ENCODE measurements at regions not wholly inside any gene's neighbourhood (a gene's known extent, or its start where the extent isn't known, plus 50 kb on each side); places are given as distances from the start of the nearest gene placed in this dataset.

DNA sequence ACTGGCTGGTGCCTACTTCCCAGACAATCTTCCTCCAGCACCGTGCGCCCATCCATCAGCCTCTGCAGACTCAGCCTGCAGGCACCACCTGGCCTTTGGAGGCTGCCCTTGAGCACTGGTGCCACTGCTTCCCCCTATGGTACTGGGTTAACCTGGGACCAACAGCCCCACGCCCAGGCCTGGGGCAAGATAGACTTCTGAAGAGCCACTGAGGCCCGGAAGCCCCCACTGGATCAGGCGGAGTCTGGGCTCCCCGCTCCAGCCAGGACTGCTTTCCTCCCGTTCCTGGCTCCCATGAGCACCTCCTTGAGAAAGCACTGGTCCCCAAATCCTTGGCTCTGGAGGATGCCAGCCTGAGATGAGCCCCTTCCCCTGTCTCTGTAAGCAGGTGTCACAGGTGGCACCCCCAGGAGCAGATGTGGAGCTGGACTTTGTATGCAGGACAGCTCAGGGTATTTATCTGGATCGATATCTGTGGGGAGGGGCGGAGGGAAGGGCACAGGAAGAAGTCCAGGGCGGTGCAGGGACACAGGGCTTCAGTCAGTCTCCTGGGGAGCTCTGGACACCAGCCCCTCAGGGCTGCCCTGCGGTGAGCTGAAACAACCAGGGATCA lies 206.5 kb upstream of the PPP2R2D start:
- no peaks in the 10 kb centered on the region for H3K4me1 ChIP-seq
- POLR2A ChIA-PET = no interaction called here
- ATAC-seq (no peak), DNase-seq (ENCODE audit: low read depth in 1 of 2, low spot score in 1 of 2) (no peak), FAIRE-seq (no peak)
- H3K9me3 ChIP-seq = no peaks in the 10 kb centered on the region
- no peak overlapping the region for H3K27ac ChIP-seq
- 30% methylated on average over 3 of the region's 11 CpGs for WGBS (ENCODE audit: missing lambda C conversion rate)
- TF ChIP-seq RNF2 (IDR thresholded peaks at IDR 0.05; ENCODE audit: borderline replicate concordance, low read depth) (no peak), POLR2A (IDR thresholded peaks at IDR 0.05; ENCODE audit: low read length) (no peak), MAFK (IDR thresholded peaks at IDR 0.05; ENCODE audit: partially characterized antibody) (no peak), JUNB (IDR thresholded peaks at IDR 0.05) (no peak), CEBPB (IDR thresholded peaks at IDR 0.05) (no peak), HEYL (CRISPR knock-in tag; IDR thresholded peaks at IDR 0.05) (no peak), CHD4 (IDR thresholded peaks at IDR 0.05; ENCODE audit: borderline replicate concordance) (no peak), BHLHE40 (IDR thresholded peaks at IDR 0.05; ENCODE audit: low read depth, low read length) (no peak), POLR2AphosphoS2 (conservative IDR thresholded peaks at IDR 0.05; ENCODE audit: low read length) (no peak), NR3C1 (IDR thresholded peaks at IDR 0.05) (no peak), ZC3H11A (IDR thresholded peaks at IDR 0.05) (no peak), NFE2L2 (conservative IDR thresholded peaks at IDR 0.05; ENCODE audit: low read length) (no peak)
- CTCF ChIA-PET = interaction anchor here (1.3 kb wide), 1 partner anchor 1503 kb away, joined by 3 read pairs; no protein-coding TSS in a partner anchor
- H3K4me3 ChIP-seq = no peak overlapping the region
- no peak overlapping the region for H3K4me2 ChIP-seq

DNA sequence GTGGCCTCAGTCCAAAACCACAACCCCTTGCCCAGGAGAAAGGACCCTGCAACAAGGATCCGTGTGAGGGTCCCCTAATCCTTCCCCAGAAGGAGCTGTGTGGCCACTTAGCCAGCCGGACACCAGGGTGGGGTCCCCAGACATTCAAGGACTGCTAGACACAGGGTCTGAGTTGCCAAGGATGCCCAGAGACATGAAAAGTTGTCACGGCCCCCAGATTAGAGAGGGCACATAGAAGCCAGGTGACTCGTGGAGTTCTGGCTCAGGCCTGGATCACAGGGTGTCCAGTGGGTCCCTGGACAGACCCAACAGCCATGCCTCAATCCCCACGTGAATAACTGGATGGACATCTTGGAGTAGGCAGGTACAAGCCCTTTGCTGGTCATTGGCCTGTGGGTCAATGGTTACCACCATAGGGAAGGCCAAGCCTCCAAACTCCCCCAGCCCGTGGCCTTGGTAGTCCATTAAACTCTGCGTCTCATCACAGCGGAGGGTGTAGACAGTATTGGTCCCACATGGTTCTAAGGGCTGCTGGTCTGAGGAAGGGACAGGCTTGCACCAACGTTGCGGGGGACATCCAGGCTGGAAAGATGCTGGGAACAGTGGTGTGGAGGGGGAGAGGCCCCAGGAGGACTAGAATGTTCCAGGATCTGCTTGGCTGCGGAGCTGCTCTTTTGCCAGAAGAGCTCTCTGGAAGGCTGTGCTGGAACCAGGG lies 205.9 kb upstream of the PPP2R2D start:
- POLR2A ChIA-PET = no interaction called here
- peak; percentile 20 to 40; a peak in 3 of 6 replicates for ATAC-seq
- CTCF ChIA-PET = interaction anchor here (1.3 kb wide), 1 partner anchor 1504 kb away, joined by 3 read pairs; no protein-coding TSS in a partner anchor
- no peak for FAIRE-seq
- TF ChIP-seq, protein P1, sequence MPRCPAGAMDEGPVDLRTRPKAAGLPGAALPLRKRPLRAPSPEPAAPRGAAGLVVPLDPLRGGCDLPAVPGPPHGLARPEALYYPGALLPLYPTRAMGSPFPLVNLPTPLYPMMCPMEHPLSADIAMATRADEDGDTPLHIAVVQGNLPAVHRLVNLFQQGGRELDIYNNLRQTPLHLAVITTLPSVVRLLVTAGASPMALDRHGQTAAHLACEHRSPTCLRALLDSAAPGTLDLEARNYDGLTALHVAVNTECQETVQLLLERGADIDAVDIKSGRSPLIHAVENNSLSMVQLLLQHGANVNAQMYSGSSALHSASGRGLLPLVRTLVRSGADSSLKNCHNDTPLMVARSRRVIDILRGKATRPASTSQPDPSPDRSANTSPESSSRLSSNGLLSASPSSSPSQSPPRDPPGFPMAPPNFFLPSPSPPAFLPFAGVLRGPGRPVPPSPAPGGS (IDR thresholded peaks at IDR 0.05) = no peak
- TF ChIP-seq NR3C1 (IDR thresholded peaks at IDR 0.05) = no peak
- TF ChIP-seq MAZ (IDR thresholded peaks at IDR 0.05; ENCODE audit: borderline replicate concordance, low read depth, low read length) = no peak
- no peak for TF ChIP-seq POLR2AphosphoS2 (conservative IDR thresholded peaks at IDR 0.05; ENCODE audit: low read length)
- TF ChIP-seq RCOR1 (IDR thresholded peaks at IDR 0.05; ENCODE audit: low read depth, low read length) = no peak
- Histone ChIP-seq H3K4me1 (no peaks in the 10 kb centered on the region), H3K27ac (no peak overlapping the region), H3K4me3 (no peak overlapping the region), H3K9me3 (no peaks in the 10 kb centered on the region), H3K4me2 (no peak overlapping the region)
- 22% methylated on average over 9 of the region's 11 CpGs for WGBS (ENCODE audit: missing lambda C conversion rate)
- DNase-seq (ENCODE audit: low read depth in 1 of 2, low spot score in 1 of 2) = no peak

DNA sequence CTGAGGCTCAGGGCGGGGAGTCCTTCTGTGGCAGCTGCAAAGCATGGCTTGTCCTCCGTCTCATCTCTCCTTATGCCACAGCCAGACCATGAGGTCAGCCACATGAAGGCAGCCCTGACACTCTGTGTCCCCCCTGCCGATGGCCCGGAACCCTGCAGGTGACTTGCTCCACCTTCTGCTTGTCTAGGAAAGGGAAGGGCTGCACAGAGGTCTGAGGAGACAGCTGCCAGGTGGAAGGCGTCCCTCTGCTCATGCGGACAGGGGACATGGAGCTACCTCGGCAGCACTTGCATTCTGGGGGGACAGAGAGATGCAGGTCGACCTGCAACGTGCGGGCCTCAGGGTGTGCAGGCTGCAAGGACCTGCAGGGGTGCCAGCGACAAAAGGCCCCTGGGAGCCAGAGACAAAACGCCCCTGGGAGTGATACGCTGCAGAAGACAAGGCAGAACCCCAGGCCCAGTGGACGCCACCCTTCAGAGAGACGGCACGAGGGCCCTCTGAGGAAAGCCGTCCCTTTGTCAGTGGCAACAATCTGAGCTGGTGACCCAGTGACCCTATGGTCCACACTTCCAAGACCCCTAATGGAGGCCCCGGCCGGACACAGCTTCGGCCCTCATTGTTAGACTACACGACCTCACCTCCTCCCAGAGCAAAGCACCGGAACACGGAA lies 205.2 kb upstream of the PPP2R2D start:
- no peak for DNase-seq (ENCODE audit: low read depth in 1 of 2, low spot score in 1 of 2)
- FAIRE-seq = no peak
- Histone ChIP-seq H3K4me1 (no peaks in the 10 kb centered on the region), H3K27ac (no peak overlapping the region), H3K4me2 (no peak overlapping the region), H3K4me3 (no peak overlapping the region), H3K9me3 (no peaks in the 10 kb centered on the region)
- WGBS (ENCODE audit: missing lambda C conversion rate) = 57% methylated on average over 15 of the region's 23 CpGs
- ChIA-PET POLR2A (no interaction called here), CTCF (no interaction called here)
- TF ChIP-seq MAZ (IDR thresholded peaks at IDR 0.05; ENCODE audit: borderline replicate concordance, low read depth, low read length) (no peak), EHF (CRISPR knock-in tag; IDR thresholded peaks at IDR 0.05) (no peak), CBX2 (IDR thresholded peaks at IDR 0.05; ENCODE audit: borderline replicate concordance, low read depth) (no peak), MYC (IDR thresholded peaks at IDR 0.05; ENCODE audit: borderline replicate concordance, low read length) (no peak), ZSCAN20 (CRISPR knock-in tag; IDR thresholded peaks at IDR 0.05) (no peak), NFE2L2 (conservative IDR thresholded peaks at IDR 0.05; ENCODE audit: low read length) (no peak), JUNB (IDR thresholded peaks at IDR 0.05) (no peak), ZC3H11A (IDR thresholded peaks at IDR 0.05) (no peak), EHMT2 (IDR thresholded peaks at IDR 0.05; ENCODE audit: low read depth) (no peak), JUN (IDR thresholded peaks at IDR 0.05) (no peak), POLR2AphosphoS2 (conservative IDR thresholded peaks at IDR 0.05; ENCODE audit: low read length) (no peak)
- peak in 1 of 2 experiments; percentile 16; a peak in 3 of 6 replicates for ATAC-seq
